H1 (cell line): ENCODE measurements at regions not wholly inside any gene's neighbourhood (a gene's known extent, or its start where the extent isn't known, plus 50 kb on each side); places are given as distances from the start of the nearest gene placed in this dataset.

Experiments used
- CTCF ChIA-PET: fragments of 300-600 bp; sonication (Branson Sonifier 250); formaldehyde crosslinking; loops from one replicate; lab custom pipeline; 2021; ENCODE audit not compliant: partially characterized antibody; lab: Charles Lee
- POLR2A ChIA-PET: fragments of 300-600 bp; sonication (Branson Sonifier 250); formaldehyde crosslinking; loops from one replicate; lab custom pipeline; 2021; ENCODE audit warnings: inconsistent platforms; ENCODE audit not compliant: partially characterized antibody; lab: Charles Lee
- DNase-seq, 2 experiments: peaks; one replicate each; pipeline versions ENCODE4 v3.0.0 to v3.0.0-alpha.2; 2010 to 2022; ENCODE audit warnings: low spot score in 2 of 2, low read depth in 1 of 2, mixed read lengths in 1 of 2
- FAIRE-seq: peaks from 2 replicates; lab custom pipeline; 2011; peaks lifted over from hg19 to GRCh38; lab: Jason Lieb, UNC
- H2AFZ ChIP-seq: 2 replicates; pipeline ENCODE4 v1.8.1; 2012; ENCODE audit warnings: low read length, inconsistent platforms
- H2AK5ac ChIP-seq: 2 replicates; pipeline ENCODE4 v1.6.1; 2013; ENCODE audit warnings: low read depth, low read length
- H2BK120ac ChIP-seq: replicated peaks from 2 replicates; pipeline ENCODE3; 2013; ENCODE audit warnings: low read depth, low read length, inconsistent platforms
- H2BK12ac ChIP-seq: 2 replicates; pipeline ENCODE4 v1.6.1; 2013; ENCODE audit warnings: low read depth, low read length
- H2BK15ac ChIP-seq: 2 replicates; pipeline ENCODE4 v1.6.1; 2013; ENCODE audit warnings: low read length
- H2BK20ac ChIP-seq: 2 replicates; pipeline ENCODE4 v1.6.1; 2013; ENCODE audit warnings: low read length
- H2BK5ac ChIP-seq: 2 replicates; pipeline ENCODE4 v1.6.1; 2013; ENCODE audit warnings: low read depth, low read length
- H3K14ac ChIP-seq: 2 replicates; pipeline ENCODE4 v1.6.1; 2013; ENCODE audit warnings: inconsistent platforms; ENCODE audit not compliant: insufficient read length
- H3K18ac ChIP-seq: 2 replicates; pipeline ENCODE4 v1.6.1; 2013; ENCODE audit warnings: low read length; ENCODE audit errors: extremely low read depth
- H3K23ac ChIP-seq: 2 replicates; pipeline ENCODE4 v1.6.1; 2013; ENCODE audit warnings: inconsistent platforms; ENCODE audit not compliant: insufficient read length
- H3K23me2 ChIP-seq: 2 replicates; pipeline ENCODE4 v1.6.1; 2013; ENCODE audit warnings: low read depth, low read length
- H3K27ac ChIP-seq: 2 replicates; pipeline ENCODE4 v1.6.1; 2011; ENCODE audit warnings: low read depth, low read length, inconsistent platforms
- H3K27me3 ChIP-seq, 4 experiments: replicated peaks in 1 of 4; 1 replicate in 1 of 4; 2 replicates in 3 of 4; pipeline versions ENCODE4 v1.6.1 to v1.8.1; 2011 to 2013; ENCODE audit warnings: low read length in 3 of 4, mild to moderate bottlenecking in 3 of 4, inconsistent platforms in 2 of 4, mixed read lengths in 2 of 4, moderate library complexity in 1 of 4; ENCODE audit not compliant: control insufficient read depth in 3 of 4, insufficient read depth in 3 of 4; ENCODE audit errors: extremely low read depth in 1 of 4
- H3K36me3 ChIP-seq, 4 experiments: 2 replicates each; pipeline versions ENCODE4 v1.6.1 to v1.8.1; 2011 to 2013; ENCODE audit warnings: mild to moderate bottlenecking in 4 of 4, low read length in 3 of 4, moderate library complexity in 2 of 4, control low read depth in 1 of 4, inconsistent platforms in 1 of 4; ENCODE audit not compliant: insufficient read depth in 4 of 4, control insufficient read depth in 2 of 4
- H3K4ac ChIP-seq: replicated peaks from 2 replicates; pipeline ENCODE3; 2013; ENCODE audit warnings: low read length, low read depth, mixed read lengths, inconsistent platforms; ENCODE audit not compliant: insufficient read length
- H3K4me1 ChIP-seq, 4 experiments: replicated peaks in 1 of 4; 1 replicate in 1 of 4; 2 replicates in 3 of 4; pipeline versions ENCODE4 v1.6.1 to v1.8.1; 2011 to 2013; ENCODE audit warnings: low read length in 3 of 4, inconsistent platforms in 2 of 4, mixed read lengths in 1 of 4; ENCODE audit not compliant: insufficient read depth in 4 of 4, control insufficient read depth in 3 of 4
- H3K4me2 ChIP-seq, 2 experiments: 2 replicates each; pipeline versions ENCODE4 v1.6.1 to v1.8.1; 2011 to 2013; ENCODE audit warnings: low read depth in 2 of 2, low read length in 2 of 2, control low read depth in 1 of 2, inconsistent platforms in 1 of 2, mild to moderate bottlenecking in 1 of 2; ENCODE audit not compliant: insufficient read depth in 1 of 2
- H3K4me3 ChIP-seq, 4 experiments: fragments of 200-600, 300-600 bp in 1 of 4; sonication (generic), shearing (Covaris generic), sonication (Bioruptor Twin) in 1 of 4; 2 replicates each; pipeline versions ENCODE4 v1.5.1 to v1.8.1; 2011 to 2016; ENCODE audit warnings: low read length in 4 of 4, low read depth in 3 of 4, control low read depth in 2 of 4, inconsistent platforms in 2 of 4, mild to moderate bottlenecking in 2 of 4, mixed read lengths in 1 of 4, moderate library complexity in 1 of 4; ENCODE audit not compliant: insufficient read depth in 2 of 4; ENCODE audit errors: extremely low read depth in 1 of 4
- H3K56ac ChIP-seq: replicated peaks from 2 replicates; pipeline ENCODE3; 2013; ENCODE audit warnings: low read depth, mild to moderate bottlenecking, mixed read lengths, low read length, inconsistent platforms; ENCODE audit not compliant: insufficient read length
- H3K79me1 ChIP-seq: 2 replicates; pipeline ENCODE4 v1.6.1; 2013; ENCODE audit warnings: low read depth, low read length, control low read depth
- H3K79me2 ChIP-seq, 2 experiments: 2 replicates each; pipeline versions ENCODE4 v1.6.1 to v1.8.1; 2012 to 2013; ENCODE audit warnings: low read length in 2 of 2, mild to moderate bottlenecking in 2 of 2, inconsistent platforms in 1 of 2; ENCODE audit not compliant: insufficient read depth in 2 of 2, control insufficient read depth in 1 of 2
- H3K9ac ChIP-seq, 4 experiments: replicated peaks in 1 of 4; 1 replicate in 1 of 4; 2 replicates in 3 of 4; pipeline versions ENCODE4 v1.6.1 to v1.8.1; 2011 to 2013; ENCODE audit warnings: low read depth in 3 of 4, low read length in 3 of 4, control low read depth in 2 of 4, mild to moderate bottlenecking in 2 of 4, moderate library complexity in 2 of 4, inconsistent platforms in 1 of 4; ENCODE audit errors: extremely low read depth in 1 of 4
- H3K9me3 ChIP-seq, 2 experiments: 2 replicates each; pipeline versions ENCODE4 v1.6.1 to v1.8.1; 2012 to 2013; ENCODE audit warnings: mild to moderate bottlenecking in 2 of 2, moderate library complexity in 2 of 2, control low read depth in 1 of 2, inconsistent platforms in 1 of 2, low read depth in 1 of 2, low read length in 1 of 2, mixed read lengths in 1 of 2; ENCODE audit not compliant: insufficient read depth in 2 of 2
- H4K20me1 ChIP-seq, 2 experiments: replicated peaks in 1 of 2; 2 replicates each; pipeline versions ENCODE3 to v1.8.1; 2011 to 2013; ENCODE audit warnings: inconsistent platforms in 2 of 2, low read length in 2 of 2, mild to moderate bottlenecking in 1 of 2; ENCODE audit not compliant: insufficient read depth in 2 of 2, control insufficient read depth in 1 of 2
- H4K5ac ChIP-seq: 2 replicates; pipeline ENCODE4 v1.6.1; 2013; ENCODE audit warnings: low read length, low read depth, mixed read lengths, inconsistent platforms; ENCODE audit not compliant: insufficient read length
- H4K8ac ChIP-seq: 2 replicates; pipeline ENCODE4 v1.8.0; 2013; ENCODE audit warnings: mild to moderate bottlenecking, moderate library complexity, low read length, inconsistent platforms; ENCODE audit not compliant: insufficient read depth; ENCODE audit errors: extremely low read depth
- H4K91ac ChIP-seq: replicated peaks from 2 replicates; pipeline ENCODE3; 2013; ENCODE audit warnings: low read length, mixed read lengths, inconsistent platforms; ENCODE audit not compliant: insufficient read length
- CEBPB ChIP-seq: IDR thresholded peaks from 2 replicates; pipeline ENCODE4 v1.6.1; 2012; ENCODE audit warnings: low read depth, low read length
- E2F6 ChIP-seq: IDR thresholded peaks from 2 replicates; pipeline ENCODE4 v1.6.1; 2012; ENCODE audit warnings: inconsistent platforms
- EZH2 ChIP-seq: fragments of 200-600 bp; sonication (generic); IDR thresholded peaks from 2 replicates; pipeline ENCODE4 v1.7.1; 2012; ENCODE audit warnings: low read depth, mild to moderate bottlenecking, moderate library complexity, low read length, inconsistent platforms; ENCODE audit not compliant: severe bottlenecking
- HDAC2 ChIP-seq, 2 experiments: fragments of 300-600 bp in 1 of 2; sonication (generic) in 1 of 2; IDR thresholded peaks; 2 replicates each; pipeline ENCODE4 v1.6.1; 2011 to 2012; ENCODE audit warnings: low read depth in 2 of 2, low read length in 2 of 2, mild to moderate bottlenecking in 2 of 2, moderate library complexity in 2 of 2, borderline replicate concordance in 1 of 2, inconsistent platforms in 1 of 2
- JUN ChIP-seq: IDR thresholded peaks from 2 replicates; pipeline ENCODE4 v1.6.1; 2011; ENCODE audit warnings: low read depth, mild to moderate bottlenecking, improper control_type of control experiment, low read length
- NANOG ChIP-seq: IDR thresholded peaks from 2 replicates; pipeline ENCODE4 v1.6.1; 2011; ENCODE audit warnings: low read length, low read depth, mild to moderate bottlenecking, inconsistent platforms; ENCODE audit not compliant: insufficient read depth, poor library complexity, severe bottlenecking
- POU5F1 ChIP-seq: IDR thresholded peaks from 2 replicates; pipeline ENCODE4 v1.6.1; 2011; ENCODE audit warnings: low read depth, mild to moderate bottlenecking, low read length, moderate library complexity
- SIX5 ChIP-seq: IDR thresholded peaks from 2 replicates; pipeline ENCODE4 v1.6.1; 2011; ENCODE audit warnings: mild to moderate bottlenecking, low read depth, low read length
- USF2 ChIP-seq: IDR thresholded peaks from 2 replicates; pipeline ENCODE4 v1.6.1; 2011; ENCODE audit warnings: low read length, improper control_type of control experiment
- WGBS, 2 experiments: shearing (Covaris generic) in 1 of 2; methylation state at CpG; one replicate each; pipeline versions ENCODE4 v1.1.6 to v1.1.7; 2013 to 2015; ENCODE audit warnings: low lambda C conversion rate in 2 of 2, mixed read lengths in 2 of 2, inconsistent platforms in 1 of 2, low coverage in 1 of 2, missing lambda C conversion rate in 1 of 2; ENCODE audit not compliant: insufficient replicate concordance in 2 of 2, insufficient coverage in 1 of 2, insufficient read length in 1 of 2; ENCODE audit errors: extremely low coverage in 1 of 2, missing lambda C conversion rate in 1 of 2; 5-methylcytosine and 5-hydroxymethylcytosine counted together

- H3K14ac ChIP-seq: no peak overlapping the region
- H4K8ac ChIP-seq: no peak overlapping the region
- H3K4me1 ChIP-seq: peaks cover 2 to 22% (median 8%) of the 10 kb centered on the region in 4 experiments; a peak in 6 of 7 replicates
- H3K4ac ChIP-seq: no peak overlapping the region
- 23% methylated on average over 3 of the region's 3 CpGs; no CpG with 5 or more reads in 1 of the 2 experiments for WGBS, 2 experiments
- H3K23ac ChIP-seq: no peak overlapping the region
- H3K56ac ChIP-seq: no peak overlapping the region
- H4K5ac ChIP-seq: no peak overlapping the region
- peak in 1 of 2 experiments; percentile 46 for DNase-seq
- no peaks in the 10 kb centered on the region for H3K79me2 ChIP-seq
- H2BK5ac ChIP-seq: no peak overlapping the region
- no peak overlapping the region for H2BK20ac ChIP-seq
- CTCF ChIA-PET: interaction anchor here (0.7 to 1.1 kb wide), 2 partner anchors 12 to 128 kb away, joined by 3 to 4 read pairs; no protein-coding TSS in a partner anchor
- no peaks in the 10 kb centered on the region for H3K79me1 ChIP-seq
- H2BK15ac ChIP-seq: no peak overlapping the region
- peak overlapping the region; percentile 10 to 43; a peak in 2 of 4 replicates for H3K4me2 ChIP-seq
- FAIRE-seq: no peak
- POLR2A ChIA-PET: no interaction called here
- peaks cover 0 to 2% (median 0%) of the 10 kb centered on the region in 4 experiments; a peak in 2 of 7 replicates for H3K27me3 ChIP-seq
- no peaks in the 10 kb centered on the region for H3K23me2 ChIP-seq
- H3K36me3 ChIP-seq: peaks cover 0 to 6% (median 0%) of the 10 kb centered on the region in 4 experiments; a peak in 2 of 8 replicates
- H2AFZ ChIP-seq: no peak overlapping the region
- H3K9ac ChIP-seq: no peak overlapping the region
- no peak overlapping the region for H3K18ac ChIP-seq
- peaks cover 27 to 33% of the 10 kb centered on the region in 2 experiments for H3K9me3 ChIP-seq
- H4K20me1 ChIP-seq: no peaks in the 10 kb centered on the region
- peak overlapping the region in 1 of 4 experiments; percentile 27; a peak in 1 of 8 replicates for H3K4me3 ChIP-seq
- H2AK5ac ChIP-seq: no peak overlapping the region
- H3K27ac ChIP-seq: no peak overlapping the region
- TF ChIP-seq E2F6 (no peak), POU5F1 (no peak), HDAC2 (IDR thresholded peaks at IDR 0.05; ENCODE audit: borderline replicate concordance in 1 of 2, low read depth in 2 of 2, low read length in 2 of 2) (no peak), USF2 (no peak), CEBPB (no peak), EZH2 (peak; percentile 30), NANOG (peak; percentile 83), SIX5 (no peak), JUN (no peak)
- H2BK12ac ChIP-seq: no peak overlapping the region
- no peak overlapping the region for H2BK120ac ChIP-seq
- H4K91ac ChIP-seq: no peak overlapping the region
Observed at GRCh38 chr18:75350512-75350839, 77.0 kb downstream of the SMIM21 start.
